ENCODE measurements at regions not wholly inside any gene's neighbourhood (a gene's known extent, or its start where the extent isn't known, plus 50 kb on each side); places are given as distances from the start of the nearest gene placed in this dataset.

GRCh38 chr11:72525466-72525865 lies 91.1 kb upstream of the CLPB start:
- no peak overlapping the region for H2AK9ac ChIP-seq (replicated peaks; ENCODE audit: low read depth, low read length, poor library complexity)
- no peak overlapping the region for H2AK5ac ChIP-seq (ENCODE audit: low read depth, low read length)
- no peaks in the 10 kb centered on the region for H3K9me3 ChIP-seq (ENCODE audit: control insufficient read depth, insufficient read depth, low read length)
- no peak overlapping the region for H3K4me3 ChIP-seq (ENCODE audit: insufficient read depth, low read depth, low read length)
- BruUV-seq (replicated peaks), result no TSS peak
- no peak overlapping the region for H4K5ac ChIP-seq (ENCODE audit: low read depth, low read length)
- no peak overlapping the region for H2BK15ac ChIP-seq (ENCODE audit: low read depth, low read length)
- no peak overlapping the region for H3K9ac ChIP-seq (ENCODE audit: low read depth, low read length)
- POLR2A ChIA-PET (ENCODE audit: unreplicated experiment), result no interaction called here
- in situ Hi-C loops (cut with MboI; ENCODE audit: low sequenced_read_pairs), result no loop called here
- no peaks in the 10 kb centered on the region for H3K4me1 ChIP-seq (ENCODE audit: control insufficient read depth, insufficient read depth, low read length)
- no peak overlapping the region for H3K18ac ChIP-seq (ENCODE audit: low read depth, low read length)
- H2BK5ac ChIP-seq (ENCODE audit: low read depth, low read length, poor library complexity, severe bottlenecking), result no peak overlapping the region
- no peak overlapping the region for H3K27ac ChIP-seq (ENCODE audit: insufficient read depth, low read length)
- H4K8ac ChIP-seq (ENCODE audit: low read depth in 2 of 2, low read length in 2 of 2), result no peak overlapping the region
- WGBS, 2 experiments (ENCODE audit: extremely low coverage in 2 of 2, insufficient read length in 1 of 2), result no CpG with 5 or more reads among the region's 3 CpGs
- H3K4ac ChIP-seq (ENCODE audit: low read depth, low read length), result no peak overlapping the region
- H2BK20ac ChIP-seq (ENCODE audit: low read depth, low read length), result no peak overlapping the region
- H4K91ac ChIP-seq (ENCODE audit: insufficient read depth, low read depth, low read length), result no peak overlapping the region
- H3K9me1 ChIP-seq (ENCODE audit: insufficient read depth, low read length), result no peaks in the 10 kb centered on the region
- no peak for TF ChIP-seq MAZ (IDR thresholded peaks at IDR 0.05; ENCODE audit: borderline replicate concordance, low read depth, low read length)
- no peak for TF ChIP-seq CHD1 (IDR thresholded peaks at IDR 0.05; ENCODE audit: low read depth, low read length)
- no peak for TF ChIP-seq CTCF (conservative IDR thresholded peaks at IDR 0.05; ENCODE audit: low read depth, low read length)
- TF ChIP-seq RAD21 (IDR thresholded peaks at IDR 0.05; ENCODE audit: low read length), result no peak
- TF ChIP-seq USF2 (IDR thresholded peaks at IDR 0.05; ENCODE audit: low read depth, low read length), result no peak
- no peaks in the 10 kb centered on the region for H4K20me1 ChIP-seq (ENCODE audit: insufficient read depth, low read length)
- ATAC-seq (ENCODE audit: low read depth), result no peak
- no peak overlapping the region for H3K14ac ChIP-seq (replicated peaks; ENCODE audit: low read depth, low read length)
- no peak overlapping the region for H3K23ac ChIP-seq (ENCODE audit: low read depth, low read length)
- H2BK120ac ChIP-seq (ENCODE audit: low read depth, low read length), result no peak overlapping the region
- H3K4me2 ChIP-seq (ENCODE audit: low read depth, low read length), result no peak overlapping the region
- intact Hi-C loops (cut with micrococcal nuclease), result no loop called here
- no peak overlapping the region for H3K56ac ChIP-seq (ENCODE audit: extremely low read depth, insufficient read depth, low read length)
- dilution Hi-C loops (cut with HindIII; ENCODE audit: low sequenced_read_pairs, unreplicated experiment), result no loop called here
- H3K36me3 ChIP-seq (ENCODE audit: control insufficient read depth, insufficient read depth, low read length), result no peaks in the 10 kb centered on the region
- CTCF ChIA-PET, result no interaction called here
- no peaks in the 10 kb centered on the region for H3K79me1 ChIP-seq (ENCODE audit: low read depth in 1 of 2, low read length in 2 of 2)
- peaks cover 37% of the 10 kb centered on the region for H3K27me3 ChIP-seq (ENCODE audit: control insufficient read depth, insufficient read depth, low read length)
- H2AFZ ChIP-seq (replicated peaks; ENCODE audit: low read length, poor library complexity), result no peak overlapping the region
- DNase-seq, result no peak

All from IMR-90 (cell line).